ENCODE measurements at regions not wholly inside any gene's neighbourhood (a gene's known extent, or its start where the extent isn't known, plus 50 kb on each side); places are given as distances from the start of the nearest gene placed in this dataset.

- Histone ChIP-seq H3K4me3 (replicated peaks in 1 of 2; ENCODE audit: low read depth in 1 of 2, low read length in 2 of 2) (no peak overlapping the region), H3K27ac (ENCODE audit: low read depth, low read length) (no peak overlapping the region), H3K9me2 (ENCODE audit: insufficient read depth) (no peaks in the 10 kb centered on the region), H3K4me2 (ENCODE audit: low read length) (no peak overlapping the region), H3K4me1 (ENCODE audit: control insufficient read depth in 1 of 2, insufficient read depth in 2 of 2, low read length in 2 of 2) (no peaks in the 10 kb centered on the region), H4K20me1 (ENCODE audit: insufficient read depth) (no peaks in the 10 kb centered on the region), H3K9me3 (ENCODE audit: control insufficient read depth in 1 of 2, insufficient read depth in 1 of 2, low read depth in 1 of 2, low read length in 2 of 2) (no peaks in the 10 kb centered on the region), H3K27me3 (ENCODE audit: insufficient read depth, low read length) (no peaks in the 10 kb centered on the region), H3K79me2 (ENCODE audit: insufficient read depth, low read length) (no peaks in the 10 kb centered on the region), H2AFZ (ENCODE audit: low read depth, low read length, poor library complexity, severe bottlenecking) (no peak overlapping the region), H3K36me3 (ENCODE audit: control insufficient read depth in 1 of 2, insufficient read depth in 2 of 2, low read length in 2 of 2) (no peaks in the 10 kb centered on the region), H3K9ac (ENCODE audit: low read length) (no peak overlapping the region)
- TF ChIP-seq MAX (IDR thresholded peaks at IDR 0.05) (no peak), CBX3 (IDR thresholded peaks at IDR 0.05; ENCODE audit: low read depth) (no peak), EZH2 (IDR thresholded peaks at IDR 0.05) (no peak), ZBTB33 (IDR thresholded peaks at IDR 0.05; ENCODE audit: extremely low read depth, insufficient replicate concordance, low read length) (no peak), RAD21 (IDR thresholded peaks at IDR 0.05; ENCODE audit: low read depth) (no peak)
- no TSS peak for BruUV-seq (replicated peaks)
- ChIA-PET CTCF (no interaction called here), RAD21 (ENCODE audit: low non-redundant PET in 1 of 2, low total read pairs in 2 of 2, uncharacterized antibody in 2 of 2, unreplicated experiment in 2 of 2) (no interaction called here), POLR2A (no interaction called here)
- ATAC-seq (no peak), DNase-seq (ENCODE audit: low read depth, low spot score) (no peak)
- intact Hi-C loops (cut with micrococcal nuclease): no loop called here
These were observed 400.1 kb upstream of the MDGA2 start for GRCh38 chr14:48075487-48075886.

GRCh38 chr14:48052973-48053372, 377.6 kb upstream of the MDGA2 start:
- ATAC-seq: no peak
- Histone ChIP-seq H3K4me1 (ENCODE audit: control insufficient read depth in 1 of 2, insufficient read depth in 2 of 2, low read length in 2 of 2) (no peaks in the 10 kb centered on the region), H3K9me2 (ENCODE audit: insufficient read depth) (no peaks in the 10 kb centered on the region), H3K9ac (ENCODE audit: low read length) (no peak overlapping the region), H3K79me2 (ENCODE audit: insufficient read depth, low read length) (no peaks in the 10 kb centered on the region), H3K27me3 (ENCODE audit: insufficient read depth, low read length) (no peaks in the 10 kb centered on the region), H3K27ac (ENCODE audit: low read depth, low read length) (no peak overlapping the region), H4K20me1 (ENCODE audit: insufficient read depth) (no peaks in the 10 kb centered on the region), H3K4me2 (ENCODE audit: low read length) (no peak overlapping the region), H3K4me3 (replicated peaks in 1 of 2; ENCODE audit: low read depth in 1 of 2, low read length in 2 of 2) (no peak overlapping the region), H3K36me3 (ENCODE audit: control insufficient read depth in 1 of 2, insufficient read depth in 2 of 2, low read length in 2 of 2) (no peaks in the 10 kb centered on the region), H2AFZ (ENCODE audit: low read depth, low read length, poor library complexity, severe bottlenecking) (no peak overlapping the region), H3K9me3 (ENCODE audit: control insufficient read depth in 1 of 2, insufficient read depth in 1 of 2, low read depth in 1 of 2, low read length in 2 of 2) (no peaks in the 10 kb centered on the region; a peak in 1 of 4 replicates)
- no TSS peak for BruUV-seq (replicated peaks)
- no peak for DNase-seq (ENCODE audit: low read depth, low spot score)
- ChIA-PET CTCF (no interaction called here), RAD21 (ENCODE audit: low non-redundant PET in 1 of 2, low total read pairs in 2 of 2, uncharacterized antibody in 2 of 2, unreplicated experiment in 2 of 2) (no interaction called here), POLR2A (no interaction called here)
- intact Hi-C loops (cut with micrococcal nuclease): no loop called here
- TF ChIP-seq SP1 (IDR thresholded peaks at IDR 0.05; ENCODE audit: low read depth) (no peak), MAX (IDR thresholded peaks at IDR 0.05) (no peak)
